SHP77 (cell line): ENCODE measurements at regions not wholly inside any gene's neighbourhood (a gene's known extent, or its start where the extent isn't known, plus 50 kb on each side); places are given as distances from the start of the nearest gene placed in this dataset.

Source experiments
- DNase-seq, 2 experiments: peaks; one replicate each; lab custom pipeline; 2025; lab: John Stamatoyannopoulos, UW

DNA sequence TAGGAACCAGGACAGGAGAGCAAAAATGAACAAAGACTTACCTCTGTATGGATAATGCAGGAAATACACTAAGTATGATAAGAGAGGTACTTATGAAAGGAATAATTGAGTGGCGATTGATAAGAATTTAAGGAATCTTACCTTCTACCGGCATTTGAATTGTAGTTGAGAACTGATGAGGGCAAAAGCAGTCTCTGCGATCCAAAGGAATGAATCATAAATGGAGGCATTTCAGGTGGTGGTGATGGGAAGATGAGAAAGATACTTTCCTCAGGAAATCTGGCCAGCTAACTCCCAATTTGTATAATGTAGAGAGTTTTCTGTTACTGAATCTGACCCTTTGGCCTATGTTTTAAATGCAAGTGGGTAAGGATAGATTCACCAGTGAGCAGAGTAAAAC is 71.9 kb upstream of the C11orf87 start:
- no peak for DNase-seq

- DNase-seq: no peak
Observed at GRCh38 chr11:109362059-109362458, 59.9 kb upstream of the C11orf87 start.

DNA sequence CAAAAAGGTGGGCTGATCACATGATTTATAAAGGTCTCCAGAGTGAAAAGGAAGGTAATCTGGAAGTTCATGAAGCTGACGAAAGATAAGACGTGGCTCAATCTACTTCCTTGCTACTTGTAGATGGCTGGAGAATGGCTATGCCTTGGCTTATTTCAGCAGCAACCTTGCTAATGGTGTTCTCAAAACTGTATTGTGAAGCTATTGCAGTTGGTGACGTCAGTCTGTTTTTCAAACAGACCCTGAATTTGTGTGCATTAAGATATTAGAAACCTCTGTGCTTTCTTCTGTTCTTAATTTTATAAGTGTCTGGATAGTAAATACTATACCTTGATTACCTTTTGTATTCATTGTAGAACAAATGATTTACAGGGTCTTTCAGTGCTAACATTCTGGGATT is 58.3 kb upstream of the C11orf87 start:
- no peak for DNase-seq

DNA sequence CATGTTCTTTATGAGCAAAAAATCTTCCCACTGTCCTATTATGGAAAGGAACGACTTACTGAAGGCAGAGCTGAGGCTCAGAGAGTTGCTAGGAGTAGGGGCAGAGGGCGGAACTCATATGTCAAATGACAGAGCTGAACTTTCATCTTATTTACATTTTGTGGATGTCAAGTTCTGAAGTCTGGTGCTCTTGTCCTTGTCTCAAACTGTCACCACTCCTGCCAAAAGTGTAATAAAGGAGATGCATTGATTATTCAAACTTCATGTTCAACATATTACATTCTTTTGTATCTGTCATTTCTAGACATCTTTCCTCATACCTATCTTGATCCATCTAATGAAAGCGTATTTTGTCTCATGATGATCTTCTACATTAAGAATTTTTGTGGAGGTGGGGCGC is 57.1 kb upstream of the C11orf87 start:
- no peak for DNase-seq

DNA sequence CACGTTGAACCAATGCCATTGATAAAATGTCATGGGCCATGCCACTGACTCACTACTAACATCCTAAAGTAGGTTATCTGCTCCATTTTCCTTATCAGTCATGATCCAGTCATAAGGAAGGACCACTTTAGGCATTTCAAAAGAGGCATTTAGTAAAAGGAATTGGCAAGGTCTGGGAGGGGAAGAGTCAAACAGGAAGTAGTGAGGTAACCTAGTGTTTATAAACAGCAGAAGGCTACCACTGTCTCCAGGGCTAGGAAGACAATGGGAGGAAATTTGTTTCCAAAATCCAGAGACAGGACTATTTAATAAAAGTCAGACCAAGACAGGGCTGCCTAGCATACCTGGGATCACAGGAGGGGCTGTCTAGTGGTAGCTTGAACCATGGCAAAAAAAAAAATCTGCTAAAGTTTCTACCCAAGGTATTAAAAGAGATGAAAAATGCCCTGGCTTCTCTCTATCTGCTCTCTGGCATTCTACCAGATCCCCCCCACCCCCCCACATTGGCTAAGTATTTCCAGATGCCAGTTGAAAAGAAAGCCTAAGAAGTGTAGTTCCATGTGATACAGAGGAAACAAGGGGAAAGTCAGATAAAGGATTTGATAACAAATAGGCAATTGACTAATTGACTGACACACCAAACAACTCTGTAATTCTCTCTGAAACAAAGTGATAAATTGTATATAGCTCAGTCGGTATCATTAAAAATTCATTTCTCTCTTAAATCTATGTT is 50.4 kb upstream of the C11orf87 start:
- no peak for DNase-seq
